ENCODE measurements at regions not wholly inside any gene's neighbourhood (a gene's known extent, or its start where the extent isn't known, plus 50 kb on each side); places are given as distances from the start of the nearest gene placed in this dataset.

DNA sequence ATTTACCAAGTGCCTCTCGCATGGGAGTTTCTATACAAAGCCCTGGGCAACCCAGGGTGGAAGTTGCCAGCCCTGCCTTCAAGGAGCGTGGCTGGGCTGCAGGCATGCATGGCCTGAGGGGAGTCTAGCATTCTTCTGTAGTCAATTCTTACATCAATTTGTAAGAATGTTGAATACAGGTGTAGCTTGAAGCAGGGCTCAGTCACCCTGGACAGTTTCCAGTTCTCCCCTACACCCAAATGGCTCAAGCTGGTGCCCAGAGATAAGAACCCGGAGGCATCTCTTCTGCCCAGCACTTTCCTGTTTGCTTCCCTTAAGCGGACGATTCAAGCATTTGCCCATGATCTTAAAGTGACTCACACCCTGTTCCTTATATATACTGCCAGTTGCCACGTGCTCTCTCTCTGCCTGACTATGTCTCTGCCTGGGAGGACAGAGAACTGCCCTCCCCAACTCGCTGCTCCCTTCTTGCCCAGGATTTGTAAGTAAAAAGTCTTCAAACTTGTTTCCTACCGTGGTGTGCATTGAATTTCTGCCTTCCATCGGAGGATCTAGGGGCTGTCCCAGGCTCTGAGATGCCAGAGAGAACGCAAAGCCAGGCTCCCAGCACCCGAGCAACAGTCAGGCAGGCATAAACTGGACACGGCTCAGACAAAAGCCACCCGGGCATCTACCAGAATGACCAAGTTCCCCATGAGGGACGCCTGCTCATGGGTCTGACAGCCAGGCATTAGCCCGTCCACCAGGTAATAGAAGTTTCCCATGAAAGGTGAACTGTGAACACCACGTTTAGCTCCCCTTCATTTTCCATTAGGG, 50.9 kb upstream of the AJAP1 start:
- no peak for DNase-seq (ENCODE audit: low read depth, low spot score)

Measured in activated CD4-positive, CD25-positive, alpha-beta regulatory T cell treated with anti-CD3 and anti-CD28 coated beads, Interleukin-2, amount 50 U/mL, for 16 hours (primary cell).